ENCODE measurements at regions not wholly inside any gene's neighbourhood (a gene's known extent, or its start where the extent isn't known, plus 50 kb on each side); places are given as distances from the start of the nearest gene placed in this dataset.
"Not testable (repeated sequence)": the region's sequence is repeated elsewhere in the genome, so short reads cannot be mapped to it uniquely, and the experiment has no call there.

DNA sequence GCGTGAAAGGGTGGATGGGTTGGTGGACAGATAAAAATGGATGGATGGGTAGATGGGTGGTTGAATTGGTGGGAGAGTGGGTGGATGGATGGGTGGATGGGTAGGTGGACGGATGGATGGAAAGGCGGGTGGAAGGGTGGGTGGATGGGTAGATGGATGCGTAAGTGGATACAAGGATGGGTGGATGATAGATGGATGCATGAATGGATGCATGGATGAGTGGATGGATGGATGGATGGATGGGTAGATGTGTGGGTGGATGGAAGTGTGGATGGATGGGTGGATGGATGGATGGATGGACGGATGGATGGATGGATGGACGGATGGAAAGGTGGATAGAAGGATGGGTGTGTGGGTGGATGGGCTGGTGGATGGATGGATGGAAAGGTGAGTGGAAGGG is 77.0 kb upstream of the GRK3 start:
- no peak for DNase-seq (ENCODE audit: low read depth)

GRCh38 chr22:25488244-25489020 is 76.0 kb upstream of the GRK3 start:
- DNase-seq (ENCODE audit: low read depth) = peak; percentile 98

DNA sequence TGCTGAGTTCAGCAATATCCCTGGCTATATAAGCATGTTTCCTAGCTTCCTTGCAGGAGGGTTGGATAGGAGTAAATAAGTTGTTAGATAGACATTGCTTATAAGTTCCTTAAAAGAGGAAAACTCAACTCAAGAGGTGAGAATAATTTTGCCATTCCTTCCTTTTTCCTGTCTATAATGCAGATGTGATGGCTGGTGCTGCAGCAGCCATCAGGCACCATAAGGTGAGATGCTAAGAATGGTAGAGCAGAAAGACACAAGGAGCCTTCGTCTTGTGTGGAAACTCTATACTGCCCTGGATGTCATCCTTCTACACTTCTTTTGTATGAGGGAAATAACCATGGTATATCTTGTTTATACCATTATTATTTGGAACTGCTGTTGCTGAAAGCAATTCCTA is 74.5 kb upstream of the GRK3 start:
- DNase-seq (ENCODE audit: low read depth) = no peak

GRCh38 chr22:25490896-25491295 is 73.6 kb upstream of the GRK3 start:
- DNase-seq (ENCODE audit: low read depth) = no peak

DNA sequence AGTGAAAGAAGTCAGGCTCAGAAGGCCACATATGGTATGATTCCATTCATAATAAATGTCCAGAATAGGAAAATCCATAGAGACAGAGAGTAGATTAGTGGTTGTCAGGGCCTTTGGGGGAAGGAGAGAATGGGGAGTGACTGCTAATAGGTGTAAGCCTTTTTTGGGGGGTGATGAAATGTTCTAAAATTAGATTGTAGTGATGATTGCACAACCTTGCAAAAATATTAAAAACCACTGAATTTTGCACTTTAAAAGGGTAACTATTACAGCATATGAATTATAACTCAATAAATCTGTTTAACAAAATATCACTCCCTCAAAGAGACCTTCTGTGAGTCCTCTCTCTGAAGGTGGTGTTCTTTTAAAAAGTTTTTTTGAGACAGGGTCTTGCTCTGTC is 72.3 kb upstream of the GRK3 start:
- no peak for DNase-seq (ENCODE audit: low read depth)

DNA sequence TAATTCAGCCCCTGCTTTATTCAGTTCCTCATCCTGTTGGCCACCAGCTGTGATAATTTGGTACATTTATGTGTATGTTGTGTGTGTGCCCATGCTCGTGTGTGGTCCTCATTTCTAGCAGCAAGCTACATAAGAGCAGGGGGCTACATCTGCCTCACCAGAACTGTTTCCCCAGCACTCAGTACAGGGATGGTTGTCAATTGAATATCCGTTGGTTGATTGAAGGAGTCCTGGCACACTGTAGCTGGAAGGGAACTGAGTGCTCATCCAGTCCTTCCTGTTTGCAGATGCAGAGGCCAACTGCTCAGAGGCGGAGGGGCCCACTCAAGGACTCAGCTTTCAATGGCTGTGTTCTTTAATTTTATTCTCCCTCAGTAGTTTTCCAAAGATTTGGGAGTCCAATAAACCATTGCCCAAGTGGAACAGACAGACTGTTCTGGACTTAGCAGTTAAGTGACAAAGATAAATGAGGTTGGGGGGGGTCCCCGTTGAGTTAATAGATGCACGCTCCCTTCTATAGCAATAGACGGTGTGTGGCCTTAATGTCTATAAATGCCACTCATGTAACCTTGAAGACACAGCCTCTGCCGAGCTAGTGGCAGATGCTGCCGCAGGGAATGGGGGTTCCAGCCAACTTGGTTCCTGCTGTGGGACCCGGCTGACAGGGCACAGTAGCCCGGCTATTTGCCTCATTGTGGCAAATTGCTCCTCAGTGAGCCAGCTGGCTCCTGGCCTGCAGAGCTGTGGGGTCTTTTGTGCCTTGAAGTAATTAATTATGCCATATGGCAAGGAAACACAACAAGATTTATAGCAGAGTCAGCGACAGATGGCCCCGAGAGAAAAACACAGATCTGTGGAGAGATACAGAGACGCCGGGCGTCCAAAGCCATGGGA is 71.4 kb upstream of the GRK3 start:
- no peak for DNase-seq (ENCODE audit: low read depth)

GRCh38 chr22:25493794-25494193 is 70.7 kb upstream of the GRK3 start:
- DNase-seq (ENCODE audit: low read depth) = no peak

DNA sequence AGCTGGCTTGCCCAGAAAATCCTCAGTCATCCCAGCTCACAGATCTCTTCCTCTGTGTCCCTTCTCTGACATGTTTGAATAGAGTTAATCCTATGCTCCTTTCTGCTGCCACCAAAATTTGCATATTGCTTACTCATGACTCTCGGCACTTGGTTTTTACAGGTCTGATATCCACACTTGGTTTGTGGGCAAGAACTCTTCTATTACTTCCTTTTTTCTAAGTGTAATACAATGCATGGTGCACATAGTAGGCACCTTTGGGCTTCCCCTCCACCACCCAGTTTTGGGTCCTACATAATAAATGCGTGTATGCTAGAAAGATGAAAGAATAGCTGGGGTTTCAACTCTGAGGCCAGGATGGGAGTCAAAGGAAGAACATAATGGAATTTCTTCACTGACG is 69.7 kb upstream of the GRK3 start:
- DNase-seq (ENCODE audit: low read depth) = no peak

- DNase-seq (ENCODE audit: low read depth) = peak; percentile 70
Observed at GRCh38 chr22:25495285-25495684, 69.2 kb upstream of the GRK3 start.

DNA sequence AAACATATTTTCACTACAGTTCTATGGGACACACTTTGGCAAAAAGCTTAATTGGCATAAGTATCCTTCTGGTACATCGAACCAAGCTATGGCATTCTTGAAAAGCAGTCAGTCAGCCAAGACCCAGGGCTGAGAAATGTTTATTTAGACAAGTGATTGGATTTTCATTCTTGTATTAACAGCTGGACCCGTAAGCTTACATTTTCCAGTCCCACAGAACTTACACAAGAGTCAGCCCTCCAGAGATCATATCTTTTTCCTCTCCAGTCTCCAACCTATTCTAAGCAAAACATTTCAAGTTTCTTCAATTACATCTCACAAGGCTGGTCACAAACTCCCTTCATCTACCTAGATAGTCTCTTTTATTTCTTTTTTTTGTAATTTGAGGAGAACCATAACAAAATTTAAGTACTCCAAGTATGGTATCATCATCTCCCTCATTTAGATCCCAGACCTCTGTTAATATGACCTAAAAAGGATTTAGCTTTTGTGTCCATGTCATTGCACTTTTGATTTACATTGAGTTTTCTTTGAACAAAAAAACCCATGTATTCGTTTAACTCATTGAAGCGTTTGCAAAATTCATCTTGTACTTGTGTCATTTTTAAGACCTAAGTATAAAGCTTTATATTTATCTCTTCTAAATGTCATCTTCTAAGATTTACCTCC is 67.9 kb upstream of the GRK3 start:
- no peak for DNase-seq (ENCODE audit: low read depth)

DNA sequence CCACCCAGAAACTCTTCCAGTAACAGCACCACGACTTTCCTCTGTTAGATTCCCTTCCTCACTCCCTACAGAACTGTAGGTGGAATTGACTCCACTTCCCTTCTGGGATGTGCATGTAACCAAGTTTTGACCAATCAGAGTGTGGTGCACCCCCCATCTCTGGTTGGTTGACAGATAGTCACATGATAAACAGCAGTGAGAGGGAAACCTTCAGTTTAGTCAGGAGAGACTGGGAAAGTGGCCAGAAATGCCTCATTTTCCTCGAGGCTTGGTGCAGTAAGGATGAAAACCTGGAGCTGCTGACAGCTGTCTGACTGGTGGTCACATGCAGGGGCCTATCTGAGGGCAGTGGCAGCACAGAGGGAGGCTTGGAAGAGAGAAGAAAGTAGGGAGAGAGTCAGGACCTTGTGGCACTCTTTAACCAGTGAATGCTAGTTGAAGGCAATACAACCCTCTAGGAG is 67.3 kb upstream of the GRK3 start:
- DNase-seq (ENCODE audit: low read depth) = peak; percentile 74

DNA sequence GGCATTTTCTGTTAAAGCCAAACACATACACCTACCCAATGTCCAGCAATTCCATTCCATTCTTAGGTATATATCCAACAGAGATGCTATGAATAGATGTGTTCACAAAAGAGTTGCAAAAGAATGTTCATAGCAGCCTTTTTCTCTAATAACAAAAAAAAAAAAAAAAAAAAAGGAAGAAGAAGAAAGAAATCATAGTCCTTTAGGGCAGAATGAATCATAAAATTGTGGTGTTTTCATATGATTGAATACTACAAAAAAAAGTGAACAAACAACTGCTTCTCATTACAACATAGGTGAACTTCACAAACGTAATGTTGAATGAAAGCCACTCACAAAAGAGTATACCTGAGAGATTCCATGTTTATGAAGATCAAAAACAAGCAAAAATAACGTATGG is 66.8 kb upstream of the GRK3 start:
- no peak for DNase-seq (ENCODE audit: low read depth)

GRCh38 chr22:25500671-25501070 is 63.8 kb upstream of the GRK3 start:
- not testable (repeated sequence) for DNase-seq (ENCODE audit: low read depth)

- not testable (repeated sequence) for DNase-seq (ENCODE audit: low read depth)
Observed at GRCh38 chr22:25504017-25504416, 60.5 kb upstream of the GRK3 start.

DNA sequence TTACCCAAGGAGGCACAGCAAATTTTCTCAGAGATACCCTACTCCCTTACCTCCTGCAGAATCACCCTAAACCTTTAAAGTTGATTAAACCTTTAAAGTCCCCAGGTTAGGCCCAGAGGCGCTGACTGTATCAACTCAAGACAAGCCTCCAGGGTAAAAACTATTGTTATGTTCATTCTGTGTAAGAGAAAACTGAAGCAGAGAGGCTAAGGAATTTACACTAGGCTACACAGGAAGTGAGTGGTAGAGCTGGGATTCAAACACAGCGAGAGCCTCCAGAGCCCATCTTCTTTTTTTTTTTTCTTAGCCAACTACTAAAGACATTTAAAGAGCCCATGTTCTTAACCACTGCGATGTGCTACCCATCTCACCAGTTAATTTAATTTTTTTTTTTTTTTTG is 56.3 kb upstream of the GRK3 start:
- DNase-seq (ENCODE audit: low read depth) = no peak

GRCh38 chr22:25508761-25509321 is 55.6 kb upstream of the GRK3 start:
- DNase-seq (ENCODE audit: low read depth) = no peak

DNA sequence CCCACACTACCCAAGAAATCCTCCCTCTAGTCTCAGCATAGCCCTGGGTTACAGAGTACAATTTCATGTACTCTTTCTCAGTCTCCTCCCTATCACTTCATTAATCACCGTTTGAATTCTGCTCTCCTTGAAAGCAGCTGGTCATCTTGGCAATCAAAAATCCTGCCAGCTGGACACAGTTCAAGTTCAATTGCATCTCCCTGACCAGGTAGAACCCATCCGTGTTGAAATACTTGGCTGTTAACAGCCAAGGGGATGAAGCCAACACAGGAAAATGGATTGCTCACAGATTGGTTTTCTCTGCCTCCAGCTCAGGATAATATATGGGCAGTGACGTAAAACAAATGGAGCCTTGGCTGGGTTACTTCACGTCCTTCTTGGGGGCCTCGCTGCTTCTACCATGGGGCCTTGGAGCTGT is 55.1 kb upstream of the GRK3 start:
- no peak for DNase-seq (ENCODE audit: low read depth)

- no peak for DNase-seq (ENCODE audit: low read depth)
Observed at GRCh38 chr22:25510876-25511275, 53.6 kb upstream of the GRK3 start.

DNA sequence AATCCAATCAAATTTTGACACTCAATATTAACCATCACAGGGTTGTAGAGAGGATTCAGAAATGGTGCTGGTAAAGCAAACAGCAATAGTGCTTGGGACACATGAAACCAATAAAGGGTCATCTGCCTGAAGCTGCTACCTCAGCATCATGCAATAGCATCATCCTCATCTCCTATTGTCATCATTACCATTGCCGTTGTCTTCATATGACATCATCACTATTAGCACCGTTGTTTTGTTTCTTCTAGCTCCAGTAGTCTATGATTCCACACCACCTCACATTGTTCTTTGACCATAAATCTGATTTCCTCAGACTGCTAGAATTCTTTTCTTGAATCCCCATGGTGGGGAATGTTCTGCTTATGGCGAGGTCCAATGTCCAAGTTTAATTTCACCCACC is 52.8 kb upstream of the GRK3 start:
- no peak for DNase-seq (ENCODE audit: low read depth)

- peak; percentile 36 for DNase-seq (ENCODE audit: low read depth)
Observed at GRCh38 chr22:25514436-25515180, 49.9 kb upstream of the GRK3 start.

All from renal cortical epithelial cell (primary cell).